ENCODE measurements at regions not wholly inside any gene's neighbourhood (a gene's known extent, or its start where the extent isn't known, plus 50 kb on each side); places are given as distances from the start of the nearest gene placed in this dataset.
"Not testable (repeated sequence)": the region's sequence is repeated elsewhere in the genome, so short reads cannot be mapped to it uniquely, and the experiment has no call there.

GRCh38 chr21:22791986-22792560 lies 1793.9 kb downstream of the NCAM2 start:
- no peaks in the 10 kb centered on the region for H3K36me3 ChIP-seq
- H3K27me3 ChIP-seq = no peaks in the 10 kb centered on the region
- H4K20me1 ChIP-seq = no peaks in the 10 kb centered on the region
- H3K9ac ChIP-seq = no peak overlapping the region
- H3K4me2 ChIP-seq = no peak overlapping the region
- H3K27ac ChIP-seq = no peak overlapping the region
- H3K9me3 ChIP-seq = peaks cover 20% of the 10 kb centered on the region
- no peak for TF ChIP-seq Cebpa-rat (IDR thresholded peaks at IDR 0.05)
- no peak overlapping the region for H3K4me3 ChIP-seq
- peaks cover 12% of the 10 kb centered on the region for H3K4me1 ChIP-seq

DNA sequence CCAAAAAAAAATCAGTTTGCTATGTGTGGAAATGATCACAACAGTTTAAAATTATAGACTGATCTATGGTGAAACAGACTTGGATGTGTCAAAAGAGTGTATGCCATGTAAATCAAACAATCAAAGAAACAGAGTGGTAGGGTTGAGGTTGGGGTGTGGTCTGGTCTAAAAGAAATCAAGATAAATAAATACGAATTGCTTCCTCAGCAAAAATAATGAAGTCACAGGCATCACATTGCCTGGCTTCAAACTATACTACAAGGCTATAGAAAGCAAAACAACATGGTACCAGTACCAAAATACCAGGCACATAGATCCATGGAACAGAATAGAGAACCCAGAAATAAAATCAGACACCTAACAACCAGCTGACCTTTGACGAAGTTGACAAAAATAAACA lies 1796.9 kb downstream of the NCAM2 start:
- H3K9me3 ChIP-seq = peaks cover 29% of the 10 kb centered on the region
- no peak overlapping the region for H3K4me3 ChIP-seq
- H3K9ac ChIP-seq = no peak overlapping the region
- H3K36me3 ChIP-seq = no peaks in the 10 kb centered on the region
- H3K27me3 ChIP-seq = no peaks in the 10 kb centered on the region
- no peak overlapping the region for H3K27ac ChIP-seq
- TF ChIP-seq Cebpa-rat (IDR thresholded peaks at IDR 0.05) = no peak
- H4K20me1 ChIP-seq = no peaks in the 10 kb centered on the region
- peaks cover 12% of the 10 kb centered on the region for H3K4me1 ChIP-seq
- no peak overlapping the region for H3K4me2 ChIP-seq

DNA sequence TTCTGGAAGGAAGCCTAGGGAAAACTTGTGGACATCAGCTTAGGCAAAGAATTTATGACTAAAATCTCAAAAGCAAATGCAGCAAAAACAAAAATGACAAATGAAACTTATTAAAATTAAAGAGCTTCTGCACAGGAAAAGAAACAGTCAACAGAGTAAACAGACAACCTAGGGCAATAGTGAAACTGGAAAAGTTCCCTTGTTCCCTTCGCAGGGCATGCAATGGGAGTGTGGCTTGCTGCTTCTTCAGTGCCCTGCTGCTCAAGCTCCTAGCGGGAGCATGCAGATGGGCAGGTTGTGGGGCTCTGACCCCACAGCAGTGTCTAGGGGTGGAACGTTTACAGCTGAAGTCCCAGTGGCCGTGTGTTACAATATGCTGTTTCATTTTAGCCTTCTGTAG lies 1797.4 kb downstream of the NCAM2 start:
- no peak overlapping the region for H3K27ac ChIP-seq
- H3K9ac ChIP-seq = no peak overlapping the region
- H3K4me1 ChIP-seq = peaks cover 12% of the 10 kb centered on the region
- TF ChIP-seq Cebpa-rat (IDR thresholded peaks at IDR 0.05) = no peak
- no peaks in the 10 kb centered on the region for H3K27me3 ChIP-seq
- no peak overlapping the region for H3K4me3 ChIP-seq
- H3K36me3 ChIP-seq = no peaks in the 10 kb centered on the region
- H4K20me1 ChIP-seq = no peaks in the 10 kb centered on the region
- peaks cover 29% of the 10 kb centered on the region for H3K9me3 ChIP-seq
- H3K4me2 ChIP-seq = no peak overlapping the region

DNA sequence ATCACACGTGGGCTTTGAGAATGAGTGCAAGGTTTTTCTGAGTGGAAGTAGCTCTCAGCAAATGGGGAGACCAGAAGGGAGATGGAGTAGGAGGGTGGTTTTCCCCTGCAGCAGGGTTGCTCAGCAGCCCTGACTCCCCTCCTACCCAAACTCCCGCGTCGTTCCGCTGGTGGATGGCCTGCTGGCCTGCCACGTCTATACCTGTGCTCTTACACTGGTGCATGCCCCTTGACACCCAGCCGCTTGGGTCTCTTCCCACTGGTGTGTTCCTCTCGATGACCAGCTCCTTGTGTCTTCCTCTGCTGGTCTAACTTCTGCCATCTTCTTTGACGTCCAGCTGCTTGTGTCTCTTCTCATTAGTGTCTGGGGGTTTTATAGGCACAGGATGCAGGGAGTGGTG lies 1797.9 kb downstream of the NCAM2 start:
- 0 out of 2 replicates have a peak overlapping the region, but pooled peaks have one; percentile 8 for H3K27ac ChIP-seq
- H3K4me1 ChIP-seq = peaks cover 12% of the 10 kb centered on the region
- peaks cover 29% of the 10 kb centered on the region for H3K9me3 ChIP-seq
- no peaks in the 10 kb centered on the region for H3K27me3 ChIP-seq
- H3K4me2 ChIP-seq = no peak overlapping the region
- H3K9ac ChIP-seq = no peak overlapping the region
- no peak for TF ChIP-seq Cebpa-rat (IDR thresholded peaks at IDR 0.05)
- H3K4me3 ChIP-seq = no peak overlapping the region
- no peaks in the 10 kb centered on the region for H3K36me3 ChIP-seq
- no peaks in the 10 kb centered on the region for H4K20me1 ChIP-seq

DNA sequence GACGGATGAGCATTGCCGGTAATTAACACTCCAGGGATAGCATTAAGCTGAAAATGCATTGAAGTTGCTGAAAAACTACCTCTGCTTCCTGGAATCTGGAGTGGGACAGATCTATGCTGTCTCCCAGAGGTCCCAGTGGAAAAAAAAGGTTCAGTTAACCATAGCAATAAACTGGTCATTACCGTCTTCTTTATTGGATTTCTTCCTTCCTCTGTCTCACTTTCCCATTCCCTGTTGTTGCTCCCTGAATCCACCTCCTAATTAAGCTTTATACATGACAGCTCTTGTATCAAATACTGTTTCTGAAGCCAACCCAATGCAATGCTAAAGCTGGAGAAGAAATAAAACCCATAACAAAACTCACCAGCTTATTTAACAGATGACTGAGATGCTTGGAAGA lies 1805.9 kb downstream of the NCAM2 start:
- Histone ChIP-seq H3K27me3 (no peaks in the 10 kb centered on the region), H3K36me3 (0 out of 2 replicates have a peak, but pooled peaks cover 5% of the 10 kb centered on the region), H3K4me3 (no peak overlapping the region), H3K9me3 (peaks cover 19% of the 10 kb centered on the region), H3K4me2 (no peak overlapping the region), H3K9ac (no peak overlapping the region), H3K27ac (no peak overlapping the region), H3K4me1 (peaks cover 6% of the 10 kb centered on the region), H4K20me1 (no peaks in the 10 kb centered on the region)
- no peak for TF ChIP-seq Cebpa-rat (IDR thresholded peaks at IDR 0.05)

GRCh38 chr21:22806278-22806677 lies 1808.1 kb downstream of the NCAM2 start:
- H3K9me3 ChIP-seq = peaks cover 32% of the 10 kb centered on the region
- H3K9ac ChIP-seq = no peak overlapping the region
- no peaks in the 10 kb centered on the region for H3K27me3 ChIP-seq
- no peak overlapping the region for H3K4me3 ChIP-seq
- no peak for TF ChIP-seq Cebpa-rat (IDR thresholded peaks at IDR 0.05)
- H3K4me2 ChIP-seq = no peak overlapping the region
- no peak overlapping the region for H3K27ac ChIP-seq
- no peaks in the 10 kb centered on the region for H4K20me1 ChIP-seq
- H3K36me3 ChIP-seq = 0 out of 2 replicates have a peak, but pooled peaks cover 5% of the 10 kb centered on the region
- peaks cover 6% of the 10 kb centered on the region for H3K4me1 ChIP-seq

- no peak overlapping the region for H3K9ac ChIP-seq
- H4K20me1 ChIP-seq = no peaks in the 10 kb centered on the region
- no peaks in the 10 kb centered on the region for H3K27me3 ChIP-seq
- H3K4me2 ChIP-seq = no peak overlapping the region
- TF ChIP-seq Cebpa-rat (IDR thresholded peaks at IDR 0.05) = no peak
- peaks cover 19% of the 10 kb centered on the region for H3K36me3 ChIP-seq
- H3K4me3 ChIP-seq = no peak overlapping the region
- H3K9me3 ChIP-seq = peaks cover 80% of the 10 kb centered on the region
- no peak overlapping the region for H3K27ac ChIP-seq
- peaks cover 7% of the 10 kb centered on the region; the same call in 1 of the 2 replicates for H3K4me1 ChIP-seq
These were observed 1815.0 kb downstream of the NCAM2 start for GRCh38 chr21:22813201-22813600.

DNA sequence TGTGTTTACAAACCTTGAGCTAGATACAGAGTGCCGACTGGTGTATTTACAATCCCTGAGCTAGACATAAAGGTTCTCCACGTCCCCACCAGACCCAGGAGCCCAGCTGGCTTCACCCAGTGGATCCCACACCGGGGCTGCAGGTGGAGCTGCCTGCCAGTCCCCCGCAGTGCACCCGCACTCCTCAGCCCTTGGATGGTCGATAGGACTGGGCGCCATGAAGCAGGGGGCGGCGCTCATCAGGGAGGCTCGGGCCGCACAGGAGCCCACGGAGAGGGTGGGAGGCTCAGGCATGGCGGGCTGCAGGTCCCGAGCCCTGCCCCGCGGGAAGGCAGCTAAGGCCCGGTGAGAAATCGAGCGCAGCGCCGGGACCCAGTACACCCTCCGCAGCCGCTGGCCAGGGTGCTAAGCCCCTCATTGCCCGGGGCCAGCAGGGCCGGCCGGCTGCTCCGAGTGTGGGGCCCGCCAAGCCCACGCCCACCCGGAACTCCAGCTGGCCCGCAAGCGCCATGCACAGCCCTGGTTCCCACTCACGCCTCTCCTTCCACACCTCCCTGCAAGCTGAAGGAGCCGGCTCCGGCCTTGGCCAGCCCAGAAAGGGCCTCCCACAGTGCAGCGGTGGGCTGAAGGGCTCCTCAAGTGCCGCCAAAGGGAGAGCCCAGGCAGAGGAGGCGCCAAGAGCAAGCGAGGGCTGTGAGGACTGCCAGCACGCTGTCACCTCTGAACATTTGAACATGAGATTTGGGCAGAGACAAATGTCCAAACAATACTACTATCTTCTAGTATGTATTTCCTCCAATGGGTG lies 1820.7 kb downstream of the NCAM2 start:
- peak overlapping the region; percentile 65 for H3K27ac ChIP-seq
- peak overlapping the region; percentile 16; the same call in 1 of the 2 replicates for H3K4me3 ChIP-seq
- H3K27me3 ChIP-seq, H3K9ac ChIP-seq, H4K20me1 ChIP-seq, H3K4me2 ChIP-seq: not testable (repeated sequence)
- peaks cover 51% of the 10 kb centered on the region for H3K9me3 ChIP-seq
- peaks cover 23% of the 10 kb centered on the region for H3K36me3 ChIP-seq
- peaks cover 55% of the 10 kb centered on the region for H3K4me1 ChIP-seq

DNA sequence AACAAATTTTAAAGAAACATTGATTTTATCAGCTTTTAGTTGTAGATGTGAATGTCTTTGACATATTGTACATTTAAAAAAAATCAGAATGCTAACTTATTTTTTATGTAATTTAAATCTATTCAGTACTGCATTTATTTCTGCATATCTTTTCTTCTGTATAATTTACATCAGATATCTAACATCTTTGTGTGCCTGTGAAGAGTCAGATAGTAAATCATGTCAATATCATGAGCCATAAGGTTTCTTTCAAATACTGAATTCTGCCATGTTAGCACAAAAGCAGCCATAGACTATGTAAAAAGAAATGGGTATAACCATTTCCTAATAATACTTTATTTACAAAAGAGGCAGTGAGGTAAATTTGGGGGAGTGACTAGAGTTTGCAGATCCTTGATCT lies 1829.2 kb downstream of the NCAM2 start:
- Histone ChIP-seq H3K4me2 (no peak overlapping the region), H3K4me3 (no peak overlapping the region), H3K9ac (no peak overlapping the region), H3K4me1 (peaks cover 18% of the 10 kb centered on the region), H3K27ac (no peak overlapping the region), H3K36me3 (peaks cover 17% of the 10 kb centered on the region), H3K9me3 (peaks cover 45% of the 10 kb centered on the region), H4K20me1 (no peaks in the 10 kb centered on the region), H3K27me3 (no peaks in the 10 kb centered on the region)
- TF ChIP-seq Cebpa-rat (IDR thresholded peaks at IDR 0.05) = no peak

GRCh38 chr21:22842875-22843274 lies 1844.7 kb downstream of the NCAM2 start:
- TF ChIP-seq Cebpa-rat (IDR thresholded peaks at IDR 0.05) = no peak
- peaks cover 17% of the 10 kb centered on the region for H3K4me1 ChIP-seq
- H3K4me2 ChIP-seq = no peak overlapping the region
- H4K20me1 ChIP-seq = no peaks in the 10 kb centered on the region
- H3K36me3 ChIP-seq = 0 out of 2 replicates have a peak, but pooled peaks cover 2% of the 10 kb centered on the region
- no peak overlapping the region for H3K9ac ChIP-seq
- no peak overlapping the region for H3K27ac ChIP-seq
- H3K4me3 ChIP-seq = no peak overlapping the region
- H3K9me3 ChIP-seq = no peaks in the 10 kb centered on the region
- no peaks in the 10 kb centered on the region for H3K27me3 ChIP-seq
